Esophagus squamous epithelium (tissue), 5 donors: ENCODE measurements at regions not wholly inside any gene's neighbourhood (a gene's known extent, or its start where the extent isn't known, plus 50 kb on each side); places are given as distances from the start of the nearest gene placed in this dataset.
A peak's percentile ranks its signal among the peaks of the same experiment; 100 is the strongest.

ENCODE experiments used
- DNase-seq: peaks from one replicate; lab custom pipeline; 2025; lab: John Stamatoyannopoulos, UW
- H3K27ac ChIP-seq, 4 donors: fragments of 200-600 bp; sonication (generic); one replicate each; pipeline ENCODE4 v1.5.1; 2016 to 2019; ENCODE audit warnings: mild to moderate bottlenecking in 1 of 4
- H3K27me3 ChIP-seq, 4 donors: fragments of 200-600 bp; sonication (generic); 1 replicate in 3 of 4; 2 replicates in 1 of 4; pipeline versions ENCODE4 v1.5.1 to v1.6.0; 2017 to 2021; ENCODE audit warnings: antibody characterized with exemption in 1 of 4
- H3K36me3 ChIP-seq, 3 donors: fragments of 200-600 bp; sonication (generic); one replicate each; pipeline ENCODE4 v1.5.1; 2016 to 2019
- H3K4me1 ChIP-seq, 3 donors: fragments of 200-600 bp; sonication (generic); one replicate each; pipeline ENCODE4 v1.5.1; 2017 to 2019
- H3K4me3 ChIP-seq, 4 donors: fragments of 200-600 bp; sonication (generic); 1 replicate in 3 of 4; 2 replicates in 1 of 4; pipeline ENCODE4 v1.5.1; 2016 to 2019; ENCODE audit warnings: mild to moderate bottlenecking in 2 of 4, moderate library complexity in 1 of 4
- H3K9me3 ChIP-seq, 3 donors: fragments of 200-600 bp; sonication (generic); one replicate each; pipeline ENCODE4 v1.5.1; 2016 to 2019
- CTCF ChIP-seq, 6 experiments: fragments of 450-650 bp in 4 of 6; fragments of 200-600 bp in 2 of 6; sonication (generic) in 2 of 6; IDR thresholded peaks; one replicate each; pipeline ENCODE4 v1.5.1; 2016 to 2019; ENCODE audit warnings: antibody characterized with exemption in 6 of 6, mild to moderate bottlenecking in 4 of 6, moderate library complexity in 4 of 6
- POLR2A ChIP-seq, 4 donors: fragments of 450-650 bp; IDR thresholded peaks; one replicate each; pipeline ENCODE4 v1.6.1; 2017; ENCODE audit warnings: antibody characterized with exemption in 4 of 4, mild to moderate bottlenecking in 4 of 4, moderate library complexity in 3 of 4
- WGBS, 2 donors: methylation state at CpG; one replicate each; pipeline ENCODE4 v1.1.5; 2018; 5-methylcytosine and 5-hydroxymethylcytosine counted together
- intact Hi-C: fragments of 100-400 bp; cut with DNase I; formaldehyde crosslinking; loops from one replicate; pipeline ENCODE4 v1.15.0; 2022
- donor health status: DM: yes; HTN: yes; CAD: no.

- WGBS, 2 donors: 72 to 74% methylated on average over 1 of the region's 1 CpG
These were observed 1662.9 kb downstream of the SUCLG1 start for GRCh38 chr2:82796132-82796531.

GRCh38 chr2:82795446-82795845 lies 1663.6 kb downstream of the SUCLG1 start:
- H3K4me1 ChIP-seq: no peaks in the 10 kb centered on the region
- no peaks in the 10 kb centered on the region for H3K9me3 ChIP-seq
- H3K4me3 ChIP-seq: no peak overlapping the region
- H3K27ac ChIP-seq: peak overlapping the region in 1 of 4 donors; percentile 30
- no peak for TF ChIP-seq CTCF (IDR thresholded peaks at IDR 0.05)
- no peak for TF ChIP-seq POLR2A (IDR thresholded peaks at IDR 0.05)
- intact Hi-C loops: no loop called here
- no peaks in the 10 kb centered on the region for H3K27me3 ChIP-seq
- WGBS, 2 donors: 71 to 74% methylated on average over 3 of the region's 3 CpGs
- DNase-seq: no peak
- H3K36me3 ChIP-seq: no peaks in the 10 kb centered on the region

More at GRCh38 chr2:82796132-82796531, 1662.9 kb downstream of the SUCLG1 start:
- no peak for DNase-seq
- no peaks in the 10 kb centered on the region for H3K9me3 ChIP-seq
- no peaks in the 10 kb centered on the region for H3K36me3 ChIP-seq
- no peaks in the 10 kb centered on the region for H3K4me1 ChIP-seq
- no peak overlapping the region for H3K4me3 ChIP-seq
- no peaks in the 10 kb centered on the region for H3K27me3 ChIP-seq
- H3K27ac ChIP-seq: peak overlapping the region in 1 of 4 donors; percentile 30
- intact Hi-C loops: no loop called here
- no peak for TF ChIP-seq POLR2A (IDR thresholded peaks at IDR 0.05)
- TF ChIP-seq CTCF (IDR thresholded peaks at IDR 0.05): no peak

GRCh38 chr2:82793711-82794435 lies 1665.2 kb downstream of the SUCLG1 start:
- Histone ChIP-seq H3K36me3 (no peaks in the 10 kb centered on the region), H3K27ac (no peak overlapping the region), H3K27me3 (no peaks in the 10 kb centered on the region), H3K9me3 (no peaks in the 10 kb centered on the region), H3K4me3 (no peak overlapping the region), H3K4me1 (no peaks in the 10 kb centered on the region)
- DNase-seq: no peak
- WGBS, 2 donors: 68 to 71% methylated on average over 3 of the region's 3 CpGs
- TF ChIP-seq CTCF (IDR thresholded peaks at IDR 0.05): no peak
- TF ChIP-seq POLR2A (IDR thresholded peaks at IDR 0.05): no peak
- intact Hi-C loops: no loop called here

- 66 to 74% methylated on average over 5 of the region's 5 CpGs for WGBS, 2 donors
- no peak for TF ChIP-seq CTCF (IDR thresholded peaks at IDR 0.05)
- no peak for TF ChIP-seq POLR2A (IDR thresholded peaks at IDR 0.05)
- H3K27me3 ChIP-seq: no peaks in the 10 kb centered on the region
These were observed 1666.8 kb downstream of the SUCLG1 start for GRCh38 chr2:82792316-82792715.

GRCh38 chr2:82790206-82791021 lies 1668.7 kb downstream of the SUCLG1 start:
- no peak for DNase-seq
- Histone ChIP-seq H3K9me3 (no peaks in the 10 kb centered on the region), H3K27me3 (no peaks in the 10 kb centered on the region), H3K27ac (peak overlapping the region in 2 of 4 donors; percentile 53 to 62), H3K36me3 (no peaks in the 10 kb centered on the region), H3K4me3 (peak overlapping the region in 1 of 4 donors; percentile 8), H3K4me1 (no peaks in the 10 kb centered on the region)
- TF ChIP-seq POLR2A (IDR thresholded peaks at IDR 0.05): no peak
- TF ChIP-seq CTCF (IDR thresholded peaks at IDR 0.05): no peak
- WGBS, 2 donors: 53 to 63% methylated on average over 12 to 16 of the region's 16 CpGs
- intact Hi-C loops: no loop called here

More at GRCh38 chr2:82792316-82792715, 1666.8 kb downstream of the SUCLG1 start:
- Histone ChIP-seq H3K27ac (no peak overlapping the region), H3K4me1 (no peaks in the 10 kb centered on the region), H3K9me3 (no peaks in the 10 kb centered on the region), H3K36me3 (no peaks in the 10 kb centered on the region), H3K4me3 (no peak overlapping the region)
- intact Hi-C loops: no loop called here
- DNase-seq: no peak
